Endothelial cell of hepatic sinusoid (primary cell): ENCODE measurements at regions not wholly inside any gene's neighbourhood (a gene's known extent, or its start where the extent isn't known, plus 50 kb on each side); places are given as distances from the start of the nearest gene placed in this dataset.

ENCODE experiments used
- in situ Hi-C: cut with HindIII; loops from 2 replicates; pipeline ENCODE4 v1.10.0; 2017; ENCODE audit warnings: low sequenced_read_pairs

DNA sequence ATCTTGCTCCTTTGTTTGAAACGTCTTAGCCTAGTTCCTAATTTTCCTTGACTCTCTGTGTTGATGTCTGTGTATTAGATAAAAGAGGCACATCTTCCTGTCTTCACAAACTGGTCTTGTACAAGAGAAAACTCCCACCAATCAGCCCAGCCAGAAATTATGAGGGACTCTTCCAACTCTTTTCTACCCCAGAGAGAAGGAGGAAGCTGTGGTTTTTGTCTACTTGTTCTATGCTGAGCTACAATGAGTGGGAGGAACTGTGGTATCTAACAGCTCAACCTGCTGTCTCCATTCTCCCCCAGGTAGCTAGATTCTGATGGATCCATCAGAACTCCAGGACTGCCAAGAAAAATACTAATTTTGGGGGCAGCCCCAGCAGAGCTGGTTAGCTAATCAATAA lies 392.5 kb downstream of the HS3ST3B1 start:
- in situ Hi-C loops: no loop called here

DNA sequence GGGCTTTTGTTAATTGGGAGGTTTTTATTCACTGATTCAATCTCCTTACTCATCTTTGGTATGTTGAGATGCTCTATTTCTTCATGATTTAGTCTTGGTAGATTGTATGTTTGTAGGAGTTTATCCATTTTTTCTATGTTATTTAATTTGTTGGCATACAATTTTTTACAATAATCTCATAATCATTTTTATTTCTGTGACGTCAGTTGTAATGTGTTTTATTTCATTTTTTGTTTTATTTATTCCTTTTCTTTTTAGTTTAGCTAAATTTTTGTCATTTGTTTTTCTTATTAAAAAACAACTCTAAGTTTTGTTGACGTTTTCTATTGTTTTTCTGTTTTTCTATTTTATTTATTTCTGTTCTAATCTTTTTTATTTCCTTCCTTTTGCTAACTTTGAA lies 389.8 kb downstream of the HS3ST3B1 start:
- in situ Hi-C loops: no loop called here

DNA sequence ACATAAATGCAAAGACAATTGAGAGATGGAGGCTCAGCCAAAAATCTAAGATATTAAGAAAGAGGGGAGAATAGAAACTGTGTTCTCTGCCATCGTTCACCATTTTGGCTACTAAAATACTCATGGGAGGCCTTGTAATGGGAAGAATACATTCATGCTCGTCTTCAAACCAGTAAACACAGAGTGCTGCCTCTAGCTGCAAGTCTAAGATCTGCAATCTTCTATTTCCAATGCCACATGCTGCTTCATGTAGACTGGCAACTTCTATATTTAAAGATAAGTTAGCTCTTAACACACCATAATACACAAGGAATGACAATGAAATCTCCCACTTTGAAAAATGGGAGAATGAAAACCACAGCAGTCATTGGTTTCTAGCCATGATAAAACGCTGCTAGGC lies 387.3 kb downstream of the HS3ST3B1 start:
- in situ Hi-C loops: no loop called here

DNA sequence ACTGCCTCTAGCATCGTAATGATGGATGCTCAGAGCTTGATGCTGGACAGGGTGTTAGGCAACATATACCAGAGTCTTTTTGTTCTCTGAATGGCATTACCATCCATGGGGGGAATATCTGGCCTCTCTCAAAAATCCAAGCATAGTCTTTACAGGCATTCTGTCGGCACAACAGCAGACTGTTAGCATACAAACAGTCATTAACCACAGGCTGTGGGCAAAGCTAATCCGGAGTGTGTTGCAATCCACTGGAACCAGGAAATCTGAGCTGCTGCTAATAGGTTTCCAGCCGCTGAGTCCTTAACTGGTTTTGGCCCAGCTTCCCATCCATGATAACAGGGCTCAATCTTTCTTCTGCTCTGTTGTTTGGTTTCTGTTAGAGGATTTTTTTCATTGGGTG lies 371.9 kb downstream of the HS3ST3B1 start:
- in situ Hi-C loops: no loop called here

DNA sequence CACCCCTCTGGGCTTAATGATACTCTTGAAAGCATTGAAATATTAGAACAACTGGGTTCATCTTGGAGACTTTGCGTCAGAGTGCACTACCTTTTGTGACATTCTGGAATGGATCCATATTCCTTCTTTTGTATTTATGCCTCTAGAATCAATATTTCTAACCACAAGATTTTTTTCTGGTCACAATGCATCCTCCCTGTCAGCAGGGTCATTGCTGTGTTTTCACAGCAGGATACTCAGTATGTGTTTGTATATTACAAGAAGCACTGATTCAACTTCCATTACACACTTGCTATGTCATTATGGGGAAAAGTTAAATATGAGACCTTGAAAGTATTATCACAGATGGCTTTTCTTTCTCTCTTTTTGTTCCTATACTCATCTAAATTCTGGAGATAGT lies 370.0 kb downstream of the HS3ST3B1 start:
- in situ Hi-C loops: no loop called here

DNA sequence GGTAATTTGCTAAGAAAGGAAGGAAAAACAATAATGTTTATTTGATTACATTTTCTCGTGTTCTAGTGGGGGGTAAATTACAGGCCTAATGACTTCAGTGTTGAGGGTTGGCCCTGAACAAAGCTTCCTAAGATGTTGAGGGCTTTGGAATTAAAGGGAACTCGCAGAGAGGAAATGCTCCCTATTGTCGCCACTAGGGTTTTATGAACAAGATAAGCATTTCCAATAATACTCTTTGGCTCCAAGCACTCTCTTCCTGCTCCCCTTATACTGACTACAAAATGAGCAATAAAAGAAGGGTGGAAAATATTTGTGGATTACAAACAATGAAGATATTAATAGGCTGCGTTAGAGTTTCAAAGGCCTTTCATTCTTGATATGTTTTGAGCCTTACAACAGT lies 363.6 kb downstream of the HS3ST3B1 start:
- in situ Hi-C loops: no loop called here

DNA sequence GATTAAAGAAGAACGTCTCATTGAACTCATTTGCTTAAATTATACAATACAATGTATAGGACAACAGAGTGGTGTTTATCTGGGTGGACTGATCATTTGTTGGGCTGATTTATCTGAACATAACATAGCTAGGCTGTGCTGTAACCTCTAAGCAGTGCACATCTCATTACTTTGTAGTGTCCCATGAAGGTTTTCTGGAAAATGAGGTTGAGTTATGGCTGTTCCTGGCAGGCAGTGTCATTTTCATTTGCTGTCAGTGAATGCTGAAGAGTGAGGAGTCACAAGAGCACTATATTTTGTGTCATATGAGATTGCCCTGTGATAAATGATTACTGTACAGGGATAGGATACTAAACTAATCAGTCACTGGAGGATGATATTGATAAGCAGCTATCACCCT lies 340.2 kb downstream of the HS3ST3B1 start:
- in situ Hi-C loops: no loop called here

DNA sequence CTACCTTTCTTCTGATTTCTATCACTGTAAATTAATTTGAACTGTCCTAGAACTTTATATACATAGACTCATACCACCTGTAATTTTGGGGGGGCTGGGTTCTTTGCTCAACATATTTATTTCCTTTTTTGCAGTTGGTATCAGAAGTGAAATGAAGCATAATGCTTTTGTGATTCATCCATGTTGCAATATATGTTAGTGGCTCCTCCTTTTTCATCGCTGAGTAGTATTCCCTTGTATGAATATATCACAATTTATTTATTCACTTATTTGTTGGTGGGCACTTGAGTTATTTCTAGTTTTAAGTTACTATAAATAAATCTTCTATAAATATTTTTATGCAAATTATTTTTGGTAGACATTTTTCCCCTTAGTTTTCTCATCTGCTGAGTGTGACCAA lies 336.4 kb downstream of the HS3ST3B1 start:
- in situ Hi-C loops: no loop called here

DNA sequence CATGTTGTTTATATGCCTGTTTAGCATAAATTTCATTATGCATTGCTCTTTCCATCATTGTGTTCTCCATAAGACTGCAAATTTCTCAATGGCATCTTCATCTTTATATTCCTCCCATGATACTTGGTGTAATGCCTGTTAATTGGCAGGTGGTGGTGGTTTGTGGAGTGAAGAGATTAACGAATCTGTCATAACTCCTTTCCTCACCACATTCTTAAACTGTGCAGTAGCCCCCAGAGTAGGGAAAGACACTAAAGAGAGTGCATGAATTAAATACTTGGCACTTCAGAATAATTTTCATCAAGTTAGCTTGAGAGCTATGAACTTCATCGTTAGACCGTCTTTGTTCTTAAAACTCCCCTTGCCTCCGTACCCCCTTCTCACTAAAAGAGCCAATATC lies 329.7 kb downstream of the HS3ST3B1 start:
- in situ Hi-C loops: no loop called here

DNA sequence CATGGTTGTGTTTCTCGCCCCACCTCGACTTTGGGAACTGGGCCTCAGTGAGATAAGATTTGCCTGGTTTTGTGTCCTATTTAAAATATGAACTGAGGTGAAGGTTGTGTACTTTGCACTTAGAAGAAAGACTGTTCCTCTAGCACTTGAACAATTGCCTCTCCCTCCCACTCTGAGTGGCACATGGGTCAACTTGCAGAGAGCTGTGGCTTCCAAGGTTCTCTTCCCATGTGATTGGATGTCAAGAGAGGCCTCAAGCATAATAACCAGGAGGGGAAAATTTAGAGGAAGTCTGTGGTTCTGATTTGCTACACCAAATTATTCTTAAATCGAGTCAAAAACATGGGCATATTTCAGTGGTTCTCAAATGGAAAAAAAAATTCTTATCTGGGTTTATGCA lies 329.2 kb downstream of the HS3ST3B1 start:
- in situ Hi-C loops: no loop called here

DNA sequence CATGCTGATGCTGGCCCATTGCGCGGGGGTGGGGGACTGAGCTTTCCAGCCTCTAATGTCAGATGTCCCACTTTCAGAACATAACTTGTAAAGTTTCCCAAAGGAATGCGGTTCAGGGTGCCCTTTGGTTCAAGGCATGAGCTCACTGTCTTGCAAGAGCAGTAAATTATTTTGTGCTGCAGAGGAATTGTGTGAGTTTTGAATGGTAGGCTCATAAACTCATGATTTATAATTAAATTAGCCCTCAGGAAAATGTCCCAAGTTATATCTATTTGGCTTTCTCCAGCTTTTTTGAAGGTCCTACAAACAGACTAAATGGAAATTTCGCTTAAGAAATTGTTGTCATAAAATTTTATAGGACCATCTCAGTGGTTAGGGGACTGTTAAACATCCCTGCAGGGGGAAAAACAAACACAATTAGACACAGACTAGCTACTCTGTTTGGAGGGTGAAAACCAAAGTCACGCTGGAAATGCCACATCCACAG lies 321.8 kb downstream of the HS3ST3B1 start:
- in situ Hi-C loops: loop anchor here (10.0 kb wide), 1 partner anchor 562 kb away; no protein-coding TSS in a partner anchor

DNA sequence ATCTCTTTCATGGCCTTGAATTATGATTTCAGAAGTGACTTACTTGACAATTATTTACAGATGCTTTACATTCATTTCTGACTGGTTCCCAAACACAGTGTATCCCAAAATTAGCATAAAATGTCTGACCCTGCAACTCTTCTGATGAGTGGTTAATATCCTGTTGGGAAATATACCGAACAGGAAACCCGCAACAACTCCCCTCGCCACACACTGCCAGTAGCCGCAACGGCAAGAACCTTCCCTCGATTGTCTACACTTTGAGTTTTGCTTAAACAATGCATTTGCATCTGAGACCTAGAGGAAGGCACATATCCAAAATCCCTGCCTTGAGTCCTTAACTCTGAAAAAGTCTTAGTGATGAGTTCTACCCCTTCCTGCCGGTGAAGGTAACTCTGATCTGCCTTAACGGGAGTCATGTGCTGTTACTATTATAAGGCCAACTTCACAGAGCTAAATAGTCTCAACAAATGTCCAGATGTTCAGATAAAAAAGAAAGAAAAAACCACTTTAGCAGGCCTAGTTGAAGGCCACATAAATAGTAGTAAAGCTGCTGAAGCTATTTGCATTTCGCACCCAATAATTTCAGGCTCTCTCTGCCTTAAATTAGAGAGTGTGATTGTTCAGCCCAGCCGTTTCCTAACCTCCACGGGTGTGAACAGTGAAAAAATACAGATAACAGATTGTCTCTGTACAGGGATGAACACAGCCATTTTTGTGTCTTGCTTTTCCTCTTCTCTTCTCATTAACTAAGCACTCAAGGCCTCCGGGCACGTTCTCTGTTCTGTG lies 321.1 kb downstream of the HS3ST3B1 start:
- in situ Hi-C loops: loop anchor here (10.0 kb wide), 1 partner anchor 563 kb away; no protein-coding TSS in a partner anchor

DNA sequence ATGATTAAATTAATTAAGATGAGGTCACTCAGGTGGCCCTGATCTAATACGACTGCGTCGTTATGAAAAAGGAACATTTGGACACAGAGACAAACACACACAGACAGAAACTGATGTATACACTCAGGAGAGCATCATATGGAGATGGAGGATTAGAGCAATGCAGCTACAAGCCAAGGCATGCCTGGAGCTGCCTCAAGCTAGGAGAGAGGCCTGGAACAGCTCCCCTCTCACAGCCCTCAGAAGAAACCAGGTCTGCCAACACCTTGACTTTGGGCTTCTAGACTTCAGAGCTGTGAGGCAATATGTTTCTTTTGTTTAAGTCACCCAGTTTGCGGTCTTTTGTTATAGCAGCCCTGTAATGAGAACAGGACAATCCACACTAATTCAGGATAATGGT lies 318.9 kb downstream of the HS3ST3B1 start:
- in situ Hi-C loops: loop anchor here (10.0 kb wide), 1 partner anchor 565 kb away; no protein-coding TSS in a partner anchor

DNA sequence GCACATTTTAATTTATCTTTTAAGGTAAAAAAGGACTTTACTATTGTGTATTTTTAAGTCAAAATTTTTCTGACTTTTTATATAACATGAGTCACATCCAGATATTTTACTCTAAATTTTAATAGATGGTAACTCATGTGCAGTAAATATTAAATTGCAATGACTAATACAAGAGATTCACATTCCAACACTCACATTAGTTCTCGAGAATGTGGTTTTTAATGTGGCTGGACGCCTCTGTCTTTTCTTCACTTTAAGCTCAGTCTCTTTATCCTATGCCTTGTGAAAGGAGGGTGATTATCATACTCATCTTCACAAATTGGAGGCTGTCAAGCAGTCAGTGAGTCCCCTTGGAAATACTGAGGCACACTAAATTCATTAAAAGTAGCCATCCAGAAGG lies 315.6 kb downstream of the HS3ST3B1 start:
- in situ Hi-C loops: no loop called here

DNA sequence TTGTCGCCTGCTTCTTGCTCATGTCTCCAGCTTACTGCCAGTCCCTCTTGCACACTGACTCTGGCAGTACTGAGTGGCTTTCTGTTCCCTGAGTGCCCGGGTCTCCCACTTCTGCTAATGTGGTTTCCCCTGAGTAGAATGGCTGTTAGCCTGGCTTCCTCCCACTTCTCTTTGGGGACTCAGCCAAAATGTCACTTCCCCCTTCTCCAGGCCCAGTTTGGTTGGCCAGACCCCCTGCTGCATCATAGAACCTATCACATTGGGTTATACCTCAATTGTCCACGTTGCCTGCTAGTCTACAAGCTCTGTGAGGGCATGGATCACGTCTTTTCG lies 304.4 kb downstream of the HS3ST3B1 start:
- in situ Hi-C loops: no loop called here

DNA sequence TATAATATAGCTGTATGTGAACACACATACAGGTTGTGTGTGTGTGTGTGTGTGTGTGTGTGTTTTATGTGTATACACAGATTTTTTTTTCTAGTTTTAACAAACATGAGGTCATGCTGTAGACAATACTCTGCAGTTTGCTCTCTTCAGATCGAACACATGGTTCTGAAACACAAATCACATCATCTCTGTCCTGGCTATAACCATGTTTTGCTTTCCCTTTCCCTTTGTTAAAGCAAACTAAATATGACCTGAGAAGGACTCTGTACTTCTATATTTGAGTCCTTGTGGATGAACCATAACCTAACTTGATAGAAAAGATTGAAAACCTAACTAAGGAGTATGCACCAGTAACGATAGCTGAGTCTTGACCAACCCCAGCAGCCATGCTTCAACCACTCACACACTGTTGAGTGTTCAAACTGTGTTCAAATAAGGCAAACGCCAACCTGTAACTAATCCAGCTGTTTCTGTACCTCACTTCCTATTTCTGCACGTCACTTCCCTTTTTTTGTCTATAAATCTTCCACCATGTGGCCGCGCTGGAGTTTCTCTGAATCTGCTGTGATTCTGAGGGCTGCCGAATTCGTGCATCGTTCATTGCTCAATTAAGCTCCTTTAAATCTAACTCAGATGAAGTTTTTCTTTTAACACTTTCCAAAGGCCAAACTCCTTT lies 303.8 kb downstream of the HS3ST3B1 start:
- in situ Hi-C loops: no loop called here

DNA sequence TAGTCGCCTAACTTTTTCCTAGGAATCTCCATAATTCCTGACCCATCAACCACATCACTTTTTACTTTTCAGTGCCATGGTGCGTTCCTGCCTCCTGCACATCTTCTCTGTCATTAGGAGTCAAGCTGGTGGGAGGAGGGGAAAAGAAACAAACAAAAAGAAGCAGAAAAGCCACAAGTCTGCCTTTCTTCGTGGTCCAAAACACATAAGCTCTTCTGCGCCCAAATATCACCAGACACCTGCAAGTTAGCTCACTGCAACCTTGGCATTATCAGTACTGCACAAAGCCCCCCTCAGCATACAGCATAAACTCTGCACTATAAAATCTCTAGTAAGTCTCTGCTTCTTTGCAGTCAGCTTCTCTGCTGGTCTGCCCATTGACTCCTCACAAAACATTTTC lies 295.3 kb downstream of the HS3ST3B1 start:
- in situ Hi-C loops: no loop called here

DNA sequence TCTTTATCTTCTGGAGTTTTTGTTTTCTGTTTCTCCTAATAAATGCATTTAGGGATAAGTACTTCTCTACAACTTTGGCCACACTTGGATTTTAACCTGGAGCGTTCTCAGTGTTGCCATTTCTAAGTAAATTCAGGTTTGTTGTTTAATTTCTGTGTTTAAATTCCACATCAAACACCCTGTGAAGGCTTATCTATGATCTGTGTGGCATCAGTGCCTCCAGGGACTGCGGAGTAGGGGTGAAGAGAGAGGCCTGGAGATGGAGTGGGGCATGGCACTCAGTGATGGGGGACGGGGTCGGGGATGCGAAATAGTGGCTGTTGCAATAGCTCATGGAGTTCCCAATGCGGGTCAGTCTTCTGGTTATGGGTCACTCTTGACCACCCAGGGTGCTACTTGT lies 294.8 kb downstream of the HS3ST3B1 start:
- in situ Hi-C loops: no loop called here

DNA sequence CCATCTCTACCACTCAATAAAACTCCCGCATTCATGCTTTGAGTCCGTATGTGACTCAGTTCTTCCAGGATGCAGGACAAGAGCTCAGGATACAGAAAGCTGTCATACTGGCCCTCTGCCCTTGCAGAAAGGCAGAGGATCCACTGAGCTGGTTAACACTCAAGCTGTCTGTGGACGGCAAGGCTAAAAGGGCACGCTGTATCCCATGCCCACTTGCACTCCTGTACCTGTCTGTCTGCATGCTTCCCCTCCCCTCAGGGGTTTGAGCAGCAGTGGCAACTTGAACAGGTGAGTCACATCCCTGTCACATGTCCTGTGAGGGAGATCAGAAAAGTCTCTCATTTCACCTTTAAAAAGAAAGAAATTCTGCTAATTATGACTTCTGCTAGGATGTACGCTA lies 293.8 kb downstream of the HS3ST3B1 start:
- in situ Hi-C loops: no loop called here

DNA sequence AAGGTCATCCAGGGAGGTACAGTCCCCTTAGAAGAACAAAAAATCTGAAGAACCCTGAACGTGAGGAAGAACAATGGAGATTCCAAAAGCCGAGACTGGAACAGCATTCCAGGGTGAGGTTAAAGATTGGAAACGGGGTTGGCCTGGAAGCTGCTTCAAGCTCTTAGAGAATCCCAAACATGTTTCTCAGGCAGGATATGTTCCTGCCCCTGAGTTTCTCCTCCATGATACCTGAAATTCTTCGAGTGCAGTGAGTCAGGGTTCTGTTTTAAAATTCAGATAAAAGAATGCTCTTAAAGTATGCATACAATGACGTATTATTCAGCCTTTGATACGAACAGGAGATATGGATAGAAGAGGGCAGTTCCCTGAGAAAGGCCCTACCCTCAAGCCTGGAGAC lies 293.1 kb downstream of the HS3ST3B1 start:
- in situ Hi-C loops: no loop called here

DNA sequence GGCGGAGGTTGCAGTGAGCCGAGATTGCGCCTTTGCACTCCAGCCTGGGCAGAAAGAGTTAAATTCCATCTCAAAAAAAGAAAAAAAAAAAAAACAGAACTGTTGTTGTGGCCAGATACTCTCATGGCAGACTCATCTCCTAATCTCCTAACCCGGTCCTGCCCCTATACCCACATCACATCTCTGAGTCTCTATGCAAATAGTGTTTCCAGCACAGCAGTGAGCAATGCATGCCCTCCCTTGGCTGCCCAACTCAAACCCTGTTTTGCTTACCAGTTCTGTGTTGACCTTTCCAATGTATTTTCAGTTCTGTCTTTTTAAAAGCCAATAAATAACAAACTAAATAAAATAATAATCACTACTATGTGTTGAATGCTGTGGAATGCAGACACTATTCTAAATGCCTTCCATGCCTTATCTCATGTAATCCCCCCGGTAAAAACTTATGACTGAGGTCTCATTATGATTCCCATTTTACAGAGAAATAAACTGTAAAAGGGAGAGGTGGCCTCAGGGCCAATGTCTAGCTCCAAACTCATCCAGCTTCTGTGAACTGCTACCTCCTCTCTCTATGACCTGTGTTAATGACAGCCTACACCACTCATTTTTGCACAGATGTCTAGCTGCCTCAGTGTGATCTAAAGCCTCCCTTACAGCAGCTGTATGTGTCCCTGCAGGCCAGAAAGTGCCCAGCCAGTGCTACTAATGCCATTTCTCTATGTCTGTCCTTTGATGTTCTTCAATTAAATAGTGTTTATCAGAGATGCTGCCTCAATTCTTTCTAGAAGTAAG lies 289.8 kb downstream of the HS3ST3B1 start:
- in situ Hi-C loops: no loop called here

DNA sequence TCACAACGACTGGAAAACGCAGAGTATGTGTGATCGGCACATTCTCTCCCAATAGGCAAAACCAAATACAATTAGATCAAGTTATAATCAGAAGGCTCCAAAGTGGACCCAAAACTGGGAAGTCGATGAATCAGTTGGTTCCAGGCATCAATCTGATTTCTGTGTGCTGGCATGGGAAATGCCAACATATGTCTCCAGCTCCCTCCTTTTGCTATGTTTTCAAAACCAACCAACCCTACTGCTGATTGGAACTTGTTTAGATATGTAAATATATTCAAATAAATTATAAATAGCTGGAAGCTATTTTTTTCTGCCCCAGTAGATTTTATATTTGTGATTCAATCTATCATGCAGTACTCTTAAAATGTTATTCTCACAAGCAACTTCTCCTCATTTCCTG lies 284.2 kb downstream of the HS3ST3B1 start:
- in situ Hi-C loops: no loop called here
